T-helper 1 cell treated with Interleukin-12 subunit alpha and Interleukin-12 subunit beta and Interleukin-4 antibody, amounts not matched to agents 30 μg/mL and 1 μg/mL, for 36 hours (primary cell): ENCODE measurements at regions not wholly inside any gene's neighbourhood (a gene's known extent, or its start where the extent isn't known, plus 50 kb on each side); places are given as distances from the start of the nearest gene placed in this dataset.

Experiments used
- H3K27ac Mint-ChIP-seq: one replicate; pipeline ENCODE4 v1.8.0; 2021; ENCODE audit warnings: mild to moderate bottlenecking, mixed read lengths
- H3K27me3 Mint-ChIP-seq: one replicate; pipeline ENCODE4 v1.8.0; 2021; ENCODE audit warnings: low read depth, mixed read lengths
- H3K36me3 Mint-ChIP-seq: one replicate; pipeline ENCODE4 v1.8.0; 2021; ENCODE audit warnings: low read depth, mixed read lengths
- H3K4me1 Mint-ChIP-seq: one replicate; pipeline ENCODE4 v1.8.0; 2021; ENCODE audit warnings: low read depth, mixed read lengths
- H3K4me3 Mint-ChIP-seq: one replicate; pipeline ENCODE4 v1.8.0; 2021; ENCODE audit warnings: mild to moderate bottlenecking, moderate library complexity, mixed read lengths
- H3K9me3 Mint-ChIP-seq: one replicate; pipeline ENCODE4 v1.8.0; 2021; ENCODE audit warnings: mixed read lengths

GRCh38 chr2:194591192-194591591, 1065.8 kb upstream of the SLC39A10 start:
- no peaks in the 10 kb centered on the region for H3K9me3 Mint-ChIP-seq
- no peaks in the 10 kb centered on the region for H3K27me3 Mint-ChIP-seq
- no peaks in the 10 kb centered on the region for H3K36me3 Mint-ChIP-seq
- H3K4me3 Mint-ChIP-seq: no peak overlapping the region
- H3K4me1 Mint-ChIP-seq: no peaks in the 10 kb centered on the region
- no peak overlapping the region for H3K27ac Mint-ChIP-seq

DNA sequence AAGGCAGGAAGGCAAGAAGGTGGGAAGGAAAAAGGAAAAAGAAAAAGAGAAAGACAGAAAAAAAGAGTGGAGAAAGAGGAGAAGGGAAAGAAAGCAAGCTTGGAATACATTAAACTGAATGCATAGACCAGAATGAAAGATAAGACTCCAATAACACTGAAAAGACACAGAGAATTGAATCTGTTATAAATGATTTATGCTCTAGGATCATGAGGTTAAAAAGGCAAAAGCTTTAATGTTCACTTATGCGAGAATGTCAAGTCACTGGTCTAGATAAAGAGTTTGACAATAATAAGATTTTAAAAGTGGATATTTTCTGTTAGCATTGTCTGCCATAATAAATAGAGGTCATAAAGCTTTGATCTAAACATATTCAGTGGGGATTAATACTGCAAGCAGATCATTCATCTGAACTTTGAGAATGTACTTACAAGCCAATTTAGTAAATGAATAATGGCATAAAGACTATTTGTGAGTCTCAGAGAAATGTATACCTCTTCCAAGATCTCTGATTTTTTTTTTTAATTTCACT, 1069.2 kb upstream of the SLC39A10 start:
- H3K27ac Mint-ChIP-seq: no peak overlapping the region
- H3K4me1 Mint-ChIP-seq: no peaks in the 10 kb centered on the region
- no peak overlapping the region for H3K4me3 Mint-ChIP-seq
- no peaks in the 10 kb centered on the region for H3K36me3 Mint-ChIP-seq
- no peaks in the 10 kb centered on the region for H3K27me3 Mint-ChIP-seq
- H3K9me3 Mint-ChIP-seq: no peaks in the 10 kb centered on the region

DNA sequence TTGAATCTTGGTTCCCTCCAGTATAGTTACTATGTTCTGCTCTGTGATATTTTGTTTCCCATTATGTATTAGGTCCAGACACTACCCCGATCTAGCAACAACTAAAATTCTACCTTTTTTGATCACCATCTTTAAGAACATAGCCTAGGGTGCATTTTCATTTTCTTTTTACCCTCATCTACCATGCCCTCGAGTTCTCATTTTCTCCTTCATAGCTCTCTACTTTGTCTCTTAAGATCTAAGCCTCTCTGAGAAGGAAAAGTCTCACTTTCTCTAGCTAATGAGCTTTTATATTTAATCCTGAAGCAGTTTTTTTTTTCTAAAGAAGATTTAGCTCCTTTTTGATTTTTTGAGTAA, 1089.4 kb upstream of the SLC39A10 start:
- no peak overlapping the region for H3K27ac Mint-ChIP-seq

GRCh38 chr2:194566907-194567660, 1089.9 kb upstream of the SLC39A10 start:
- H3K36me3 Mint-ChIP-seq: no peaks in the 10 kb centered on the region
- no peaks in the 10 kb centered on the region for H3K27me3 Mint-ChIP-seq
- no peaks in the 10 kb centered on the region for H3K4me1 Mint-ChIP-seq
- no peak overlapping the region for H3K27ac Mint-ChIP-seq
- no peaks in the 10 kb centered on the region for H3K9me3 Mint-ChIP-seq
- no peak overlapping the region for H3K4me3 Mint-ChIP-seq

More for the DNA sequence above, 1089.4 kb upstream of the SLC39A10 start:
- no peaks in the 10 kb centered on the region for H3K4me1 Mint-ChIP-seq
- H3K27me3 Mint-ChIP-seq: no peaks in the 10 kb centered on the region
- H3K9me3 Mint-ChIP-seq: no peaks in the 10 kb centered on the region
- H3K4me3 Mint-ChIP-seq: no peak overlapping the region
- no peaks in the 10 kb centered on the region for H3K36me3 Mint-ChIP-seq

- H3K4me3 Mint-ChIP-seq: no peak overlapping the region
- H3K27me3 Mint-ChIP-seq: no peaks in the 10 kb centered on the region
- no peaks in the 10 kb centered on the region for H3K9me3 Mint-ChIP-seq
- H3K36me3 Mint-ChIP-seq: no peaks in the 10 kb centered on the region
- no peak overlapping the region for H3K27ac Mint-ChIP-seq
- no peaks in the 10 kb centered on the region for H3K4me1 Mint-ChIP-seq
These were observed 1092.6 kb upstream of the SLC39A10 start for GRCh38 chr2:194564422-194564821.

DNA sequence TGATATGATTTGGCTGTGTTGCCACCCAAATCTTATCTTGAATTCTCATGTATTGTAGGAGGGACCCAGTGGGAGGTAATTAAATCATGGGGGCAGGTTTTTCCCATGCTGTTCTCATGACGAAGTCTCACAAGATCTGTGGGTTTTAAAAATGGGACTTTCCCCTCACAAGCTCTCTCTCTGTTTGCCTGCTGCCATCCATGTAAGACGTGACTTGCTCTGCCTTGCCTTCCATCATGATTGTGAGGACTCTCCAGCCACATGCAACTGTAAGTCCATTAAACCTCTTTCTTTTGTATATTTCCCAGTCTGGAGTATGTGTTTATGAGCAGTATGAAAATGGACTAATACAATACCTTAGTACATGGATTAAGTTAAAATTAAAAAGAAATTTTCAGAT, 1094.7 kb upstream of the SLC39A10 start:
- Mint-ChIP-seq H3K36me3 (no peaks in the 10 kb centered on the region), H3K9me3 (no peaks in the 10 kb centered on the region), H3K27me3 (no peaks in the 10 kb centered on the region), H3K4me3 (no peak overlapping the region), H3K27ac (no peak overlapping the region), H3K4me1 (no peaks in the 10 kb centered on the region)

- H3K36me3 Mint-ChIP-seq: no peaks in the 10 kb centered on the region
- H3K27me3 Mint-ChIP-seq: no peaks in the 10 kb centered on the region
- no peak overlapping the region for H3K27ac Mint-ChIP-seq
- H3K9me3 Mint-ChIP-seq: no peaks in the 10 kb centered on the region
- no peak overlapping the region for H3K4me3 Mint-ChIP-seq
- H3K4me1 Mint-ChIP-seq: no peaks in the 10 kb centered on the region
These were observed 1097.1 kb upstream of the SLC39A10 start for GRCh38 chr2:194559964-194560363.

DNA sequence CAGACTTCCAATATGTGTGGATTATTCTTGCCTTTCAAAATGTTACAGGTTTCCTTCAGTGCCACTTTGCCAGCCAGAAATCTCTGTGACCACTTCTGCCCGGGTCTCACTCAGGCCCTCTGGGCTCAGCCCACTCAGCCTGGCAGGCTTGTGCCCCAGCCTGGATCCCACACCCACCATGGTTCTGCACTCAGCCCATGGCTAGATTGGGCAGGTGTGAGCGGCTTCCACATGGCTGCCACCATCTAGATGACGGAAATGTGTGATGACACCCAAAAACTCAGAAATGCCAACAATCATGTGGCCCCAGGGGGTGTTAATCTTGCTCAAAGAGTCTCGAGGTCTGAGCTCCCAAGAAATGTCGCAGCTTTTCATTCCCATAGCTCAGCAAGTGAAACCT, 1097.5 kb upstream of the SLC39A10 start:
- H3K27me3 Mint-ChIP-seq: no peaks in the 10 kb centered on the region
- H3K4me3 Mint-ChIP-seq: no peak overlapping the region
- no peak overlapping the region for H3K27ac Mint-ChIP-seq
- H3K9me3 Mint-ChIP-seq: no peaks in the 10 kb centered on the region
- no peaks in the 10 kb centered on the region for H3K4me1 Mint-ChIP-seq
- H3K36me3 Mint-ChIP-seq: no peaks in the 10 kb centered on the region

DNA sequence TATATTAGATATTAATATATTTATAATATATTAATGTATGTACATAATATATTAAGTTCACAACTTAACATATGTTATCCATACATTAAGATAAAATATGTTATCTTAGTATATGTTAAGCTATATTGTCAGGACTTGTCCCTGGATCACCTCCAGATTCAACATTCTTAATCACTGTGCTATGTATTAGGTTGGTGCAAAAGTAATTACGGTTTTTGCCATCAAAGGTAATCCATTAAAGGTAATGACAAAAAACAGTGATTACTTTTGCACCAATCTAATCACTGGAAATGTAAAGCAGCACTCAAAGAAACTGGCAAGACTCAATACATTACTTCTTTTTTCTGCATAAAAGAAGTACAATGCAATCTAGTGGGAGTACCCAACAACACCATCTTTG, 1099.0 kb upstream of the SLC39A10 start:
- H3K36me3 Mint-ChIP-seq: no peaks in the 10 kb centered on the region
- no peaks in the 10 kb centered on the region for H3K9me3 Mint-ChIP-seq
- H3K4me3 Mint-ChIP-seq: no peak overlapping the region
- no peak overlapping the region for H3K27ac Mint-ChIP-seq
- H3K4me1 Mint-ChIP-seq: no peaks in the 10 kb centered on the region
- no peaks in the 10 kb centered on the region for H3K27me3 Mint-ChIP-seq

DNA sequence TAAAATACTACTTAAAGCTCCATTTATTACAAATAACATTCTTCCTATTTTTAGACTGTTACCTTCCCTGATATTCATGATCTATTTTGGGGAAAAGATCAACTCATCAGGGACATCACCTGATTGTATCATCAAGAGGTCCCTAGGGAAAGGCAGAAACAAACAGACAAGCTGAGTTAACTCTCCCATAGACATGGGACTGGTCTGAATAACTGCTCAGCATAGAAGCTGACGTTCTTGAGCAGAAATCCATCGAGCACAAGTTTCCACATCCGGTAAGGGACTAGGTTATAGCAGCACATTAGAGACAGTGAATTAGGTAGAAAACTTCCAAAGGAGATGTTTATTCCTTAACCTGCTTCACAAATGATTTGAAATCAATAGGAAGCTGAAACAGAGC, 1100.4 kb upstream of the SLC39A10 start:
- Mint-ChIP-seq H3K4me1 (no peaks in the 10 kb centered on the region), H3K27me3 (no peaks in the 10 kb centered on the region), H3K9me3 (no peaks in the 10 kb centered on the region), H3K36me3 (no peaks in the 10 kb centered on the region), H3K4me3 (no peak overlapping the region), H3K27ac (no peak overlapping the region)

GRCh38 chr2:194553980-194554379, 1103.0 kb upstream of the SLC39A10 start:
- Mint-ChIP-seq H3K4me3 (no peak overlapping the region), H3K27ac (no peak overlapping the region), H3K27me3 (no peaks in the 10 kb centered on the region), H3K4me1 (no peaks in the 10 kb centered on the region), H3K9me3 (no peaks in the 10 kb centered on the region), H3K36me3 (no peaks in the 10 kb centered on the region)

GRCh38 chr2:194550702-194551101, 1106.3 kb upstream of the SLC39A10 start:
- H3K4me1 Mint-ChIP-seq: no peaks in the 10 kb centered on the region
- H3K27me3 Mint-ChIP-seq: no peaks in the 10 kb centered on the region
- H3K9me3 Mint-ChIP-seq: no peaks in the 10 kb centered on the region
- H3K27ac Mint-ChIP-seq: no peak overlapping the region
- no peaks in the 10 kb centered on the region for H3K36me3 Mint-ChIP-seq
- no peak overlapping the region for H3K4me3 Mint-ChIP-seq

DNA sequence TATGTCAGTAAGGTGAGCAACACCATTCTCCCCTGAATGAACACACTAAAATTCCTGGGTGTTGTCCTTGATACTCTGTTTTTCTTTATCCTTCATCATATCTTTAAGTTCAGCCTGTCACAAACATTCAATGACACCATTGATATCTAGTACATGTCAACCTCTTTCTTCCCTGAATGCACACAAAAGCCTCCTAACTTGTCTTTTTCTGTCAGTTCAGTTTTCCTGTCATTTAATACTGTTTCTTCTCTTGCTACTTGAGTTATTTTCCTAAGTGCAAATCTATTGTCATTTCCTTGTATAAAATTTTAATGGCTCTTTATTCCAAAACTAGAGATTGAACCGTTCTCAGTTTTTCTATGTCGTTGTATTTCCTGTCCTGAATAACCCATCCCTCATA, 1107.6 kb upstream of the SLC39A10 start:
- H3K4me3 Mint-ChIP-seq: no peak overlapping the region
- no peaks in the 10 kb centered on the region for H3K27me3 Mint-ChIP-seq
- H3K27ac Mint-ChIP-seq: no peak overlapping the region
- no peaks in the 10 kb centered on the region for H3K4me1 Mint-ChIP-seq
- H3K9me3 Mint-ChIP-seq: no peaks in the 10 kb centered on the region
- no peaks in the 10 kb centered on the region for H3K36me3 Mint-ChIP-seq

GRCh38 chr2:194545978-194546377, 1111.0 kb upstream of the SLC39A10 start:
- H3K4me1 Mint-ChIP-seq: no peaks in the 10 kb centered on the region

GRCh38 chr2:194539425-194539824, 1117.6 kb upstream of the SLC39A10 start:
- no peaks in the 10 kb centered on the region for H3K4me1 Mint-ChIP-seq
- no peak overlapping the region for H3K4me3 Mint-ChIP-seq
- H3K27ac Mint-ChIP-seq: no peak overlapping the region
- no peaks in the 10 kb centered on the region for H3K27me3 Mint-ChIP-seq
- no peaks in the 10 kb centered on the region for H3K9me3 Mint-ChIP-seq
- H3K36me3 Mint-ChIP-seq: no peaks in the 10 kb centered on the region

More at GRCh38 chr2:194545978-194546377, 1111.0 kb upstream of the SLC39A10 start:
- Mint-ChIP-seq H3K4me3 (no peak overlapping the region), H3K27ac (no peak overlapping the region), H3K36me3 (no peaks in the 10 kb centered on the region), H3K9me3 (no peaks in the 10 kb centered on the region), H3K27me3 (no peaks in the 10 kb centered on the region)
